PC-3 (cell line): ENCODE measurements at regions not wholly inside any gene's neighbourhood (a gene's known extent, or its start where the extent isn't known, plus 50 kb on each side); places are given as distances from the start of the nearest gene placed in this dataset.

Experiments
- ATAC-seq: fragments of 200-7000 bp; cut with Tn5 transposase; 2 replicates; pipeline ENCODE4 v1.9.1; 2020; ENCODE audit warnings: mild to moderate bottlenecking, moderate library complexity
- BruUV-seq: library from RNA; stranded (reverse); fragments of 400-500 nt; replicated peaks from 2 replicates; lab custom pipeline; 2021; lab: Mats Ljungman, UMichigan
- CTCF ChIA-PET: fragments of 300-600 bp; sonication (Branson Sonifier 250); formaldehyde crosslinking; loops from one replicate; lab custom pipeline; 2022; ENCODE audit warnings: antibody characterized with exemption; lab: Charles Lee
- POLR2A ChIA-PET: fragments of 300-600 bp; sonication (Branson Sonifier 250); formaldehyde crosslinking; loops from one replicate; lab custom pipeline; 2022; ENCODE audit warnings: antibody characterized with exemption; ENCODE audit not compliant: unreplicated experiment; lab: Charles Lee
- DNase-seq: peaks from one replicate; pipeline ENCODE4 v3.0.0-alpha.2; 2015
- H2AFZ ChIP-seq: fragments of 300-600 bp; sonication (generic); 2 replicates; pipeline ENCODE4 v1.6.0; 2016; ENCODE audit warnings: antibody characterized with exemption, low read length
- H3F3A ChIP-seq: fragments of 300-600 bp; sonication (generic); one replicate; pipeline ENCODE4 v1.6.0; 2017; ENCODE audit warnings: antibody characterized with exemption, low read length, control low read depth, mild to moderate bottlenecking; ENCODE audit not compliant: unreplicated experiment
- H3K27ac ChIP-seq: fragments of 300-600 bp; sonication (generic); 2 replicates; pipeline ENCODE4 v1.5.1; 2016; ENCODE audit warnings: mild to moderate bottlenecking, low read length
- H3K27me3 ChIP-seq: fragments of 300-600 bp; sonication (generic); 2 replicates; pipeline ENCODE4 v1.6.1; 2016; ENCODE audit warnings: low read length, mixed read lengths
- H3K36me3 ChIP-seq: fragments of 300-600 bp; sonication (generic); 2 replicates; pipeline ENCODE4 v1.6.1; 2016; ENCODE audit warnings: low read depth, mixed run types, low read length, mixed read lengths
- H3K4me1 ChIP-seq: fragments of 300-600 bp; sonication (generic); 2 replicates; pipeline ENCODE4 v1.5.1; 2016; ENCODE audit warnings: low read length; ENCODE audit not compliant: insufficient read depth
- H3K4me2 ChIP-seq: fragments of 300-600 bp; sonication (generic); 2 replicates; pipeline ENCODE4 v1.6.0; 2016; ENCODE audit warnings: low read length
- H3K4me3 ChIP-seq: fragments of 300-600 bp; sonication (generic); 2 replicates; pipeline ENCODE4 v1.5.1; 2016; ENCODE audit warnings: mild to moderate bottlenecking, low read length, mixed read lengths
- H3K79me2 ChIP-seq: fragments of 300-600 bp; sonication (generic); 2 replicates; pipeline ENCODE4 v1.6.1; 2017; ENCODE audit warnings: low read length, mixed read lengths
- H3K9ac ChIP-seq: fragments of 300-600 bp; sonication (generic); 2 replicates; pipeline ENCODE4 v1.6.0; 2016; ENCODE audit warnings: mild to moderate bottlenecking, low read length
- H3K9me2 ChIP-seq: fragments of 300-600 bp; sonication (generic); replicated peaks from 2 replicates; pipeline ENCODE4 v1.6.1; 2016; ENCODE audit warnings: mixed run types, low read length, mixed read lengths
- H3K9me3 ChIP-seq: fragments of 300-600 bp; sonication (generic); 2 replicates; pipeline ENCODE4 v1.6.1; 2016; ENCODE audit warnings: low read length, mixed read lengths
- H4K20me1 ChIP-seq: fragments of 300-600 bp; sonication (generic); 2 replicates; pipeline ENCODE4 v1.6.1; 2016; ENCODE audit warnings: low read length, mixed read lengths
- CTCF ChIP-seq: fragments of 300-600 bp; sonication (generic); conservative IDR thresholded peaks from 2 replicates; pipeline ENCODE4 v1.5.1; 2017; ENCODE audit warnings: antibody characterized with exemption, low read depth, mild to moderate bottlenecking, low read length
- EZH2 ChIP-seq: fragments of 300-600 bp; sonication (generic); IDR thresholded peaks from one replicate; pipeline ENCODE4 v1.6.1; 2017; ENCODE audit warnings: antibody characterized with exemption, mild to moderate bottlenecking, low read length; ENCODE audit not compliant: unreplicated experiment
- EZH2phosphoT487 ChIP-seq: fragments of 300-600 bp; sonication (generic); IDR thresholded peaks from 2 replicates; pipeline ENCODE4 v1.6.1; 2018; ENCODE audit warnings: mild to moderate bottlenecking, antibody characterized with exemption, low read length, borderline replicate concordance
- intact Hi-C: fragments of 100-400 bp; cut with micrococcal nuclease; formaldehyde crosslinking; loops from 2 replicates; pipeline ENCODE4 v1.9.0; 2023

- no peak for ATAC-seq
- Histone ChIP-seq H3K27me3 (peaks cover 37% of the 10 kb centered on the region), H3K79me2 (no peaks in the 10 kb centered on the region), H3K4me2 (no peak overlapping the region), H3K9me2 (no peaks in the 10 kb centered on the region), H3K9ac (no peak overlapping the region), H3K4me1 (no peaks in the 10 kb centered on the region), H2AFZ (no peak overlapping the region), H4K20me1 (no peaks in the 10 kb centered on the region), H3K9me3 (no peaks in the 10 kb centered on the region), H3K4me3 (no peak overlapping the region), H3K27ac (no peak overlapping the region), H3F3A (no peaks in the 10 kb centered on the region), H3K36me3 (no peaks in the 10 kb centered on the region)
- ChIA-PET POLR2A (no interaction called here), CTCF (no interaction called here)
- BruUV-seq: no TSS peak
- no peak for TF ChIP-seq CTCF
- no peak for TF ChIP-seq EZH2phosphoT487
- no peak for TF ChIP-seq EZH2
- intact Hi-C loops: no loop called here
- DNase-seq: no peak
Measured at GRCh38 chr4:3651267-3651845, 114.8 kb upstream of the ADRA2C start.

DNA sequence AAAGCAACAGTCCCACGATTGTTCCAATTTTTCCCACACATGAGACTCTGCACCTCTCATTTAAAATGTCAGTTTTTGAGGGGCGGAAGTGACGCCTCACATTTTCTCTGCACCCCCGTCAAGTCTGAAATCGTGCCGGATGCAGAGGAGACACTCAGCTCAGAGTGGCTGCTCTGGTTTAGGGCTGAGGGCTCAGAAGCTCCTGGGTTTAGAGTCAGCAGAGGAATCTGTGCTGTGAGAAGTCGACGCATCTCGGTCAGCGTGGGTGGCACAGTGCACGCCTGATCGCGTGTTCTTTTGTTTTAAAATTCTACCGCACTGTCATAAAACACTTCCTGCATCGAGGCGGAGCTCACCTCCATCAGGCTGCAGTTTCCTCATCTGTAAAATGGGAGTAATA lies 116.7 kb upstream of the ADRA2C start:
- POLR2A ChIA-PET: no interaction called here
- CTCF ChIA-PET: no interaction called here

More for the DNA sequence above, 116.7 kb upstream of the ADRA2C start:
- Histone ChIP-seq H3K36me3 (no peaks in the 10 kb centered on the region), H3F3A (no peaks in the 10 kb centered on the region), H3K4me3 (no peak overlapping the region), H2AFZ (no peak overlapping the region), H3K9me2 (no peaks in the 10 kb centered on the region), H3K9me3 (no peaks in the 10 kb centered on the region), H3K9ac (no peak overlapping the region), H3K4me2 (no peak overlapping the region), H3K27ac (no peak overlapping the region), H4K20me1 (no peaks in the 10 kb centered on the region), H3K79me2 (no peaks in the 10 kb centered on the region), H3K27me3 (peaks cover 34% of the 10 kb centered on the region), H3K4me1 (peaks cover 7% of the 10 kb centered on the region)
- no peak for DNase-seq
- ATAC-seq: no peak
- no TSS peak for BruUV-seq
- intact Hi-C loops: no loop called here
- no peak for TF ChIP-seq EZH2
- TF ChIP-seq EZH2phosphoT487: no peak
- TF ChIP-seq CTCF: no peak
